NCI-H2081 (cell line): ENCODE measurements at regions not wholly inside any gene's neighbourhood (a gene's known extent, or its start where the extent isn't known, plus 50 kb on each side); places are given as distances from the start of the nearest gene placed in this dataset.

ENCODE experiments used
- DNase-seq, 2 experiments: peaks; one replicate each; lab custom pipeline; 2025; lab: John Stamatoyannopoulos, UW

DNA sequence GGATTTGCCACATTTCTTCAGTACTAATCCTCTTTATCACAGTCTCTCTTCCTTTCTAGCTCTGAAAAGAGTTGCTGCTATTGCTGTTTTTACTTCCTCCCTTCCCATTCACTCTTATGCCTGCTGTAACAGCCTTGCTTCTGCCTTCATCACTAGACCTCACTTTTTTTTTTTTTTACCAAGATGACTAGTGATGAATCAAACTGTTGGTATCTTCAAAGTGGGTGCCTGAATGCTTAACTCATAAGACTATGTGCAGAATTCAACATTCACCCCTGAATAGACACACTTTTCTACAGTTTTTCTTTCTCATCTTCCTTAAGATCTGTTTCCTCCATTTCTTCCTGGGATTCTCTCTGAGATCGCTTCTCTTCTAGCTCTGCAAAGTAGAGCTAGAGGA is 217.2 kb upstream of the HTR2A start:
- DNase-seq = no peak

DNA sequence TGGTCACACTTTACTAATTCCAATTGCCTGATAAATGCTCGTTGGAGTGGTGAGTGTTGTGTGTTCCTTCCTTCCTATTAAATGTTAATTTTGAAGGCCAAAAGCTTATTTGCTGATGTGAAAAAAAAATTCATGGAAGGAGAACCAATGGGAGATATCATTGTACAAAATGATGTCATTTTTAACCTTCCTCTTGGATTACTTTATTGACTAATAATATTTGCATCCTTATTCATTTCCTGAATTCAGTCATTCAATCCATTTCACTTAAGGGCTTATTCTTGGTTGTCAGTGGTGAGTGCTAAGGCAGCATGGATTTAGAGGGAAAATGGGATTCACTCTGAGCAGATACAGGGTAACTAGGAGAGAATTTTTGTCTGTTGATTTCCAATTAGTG is 216.0 kb upstream of the HTR2A start:
- DNase-seq = no peak

- DNase-seq = no peak
Measured at GRCh38 chr13:47112205-47112902, 215.5 kb upstream of the HTR2A start.

GRCh38 chr13:47111499-47111898 is 214.6 kb upstream of the HTR2A start:
- no peak for DNase-seq

DNA sequence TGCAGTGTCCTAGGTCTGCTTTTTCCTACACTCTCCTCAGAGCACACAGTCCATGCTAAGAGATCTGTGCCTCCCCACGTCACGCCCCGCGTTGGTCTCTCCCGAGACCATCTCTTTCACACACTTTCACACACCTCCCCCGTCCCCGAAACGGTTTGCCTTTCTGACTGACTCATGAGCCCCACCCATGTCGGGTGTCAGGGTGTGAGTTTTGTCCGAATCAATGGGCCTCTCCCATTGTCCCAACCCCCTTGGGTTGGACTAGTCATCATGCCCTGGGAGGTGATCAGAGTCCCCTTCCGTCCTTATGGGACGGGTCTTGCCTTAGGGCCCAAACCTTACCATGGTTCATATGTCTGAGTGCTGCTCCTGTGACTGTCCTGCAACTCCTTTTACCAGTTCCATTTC is 214.0 kb upstream of the HTR2A start:
- DNase-seq = no peak

GRCh38 chr13:47110141-47110540 is 213.3 kb upstream of the HTR2A start:
- DNase-seq = no peak

DNA sequence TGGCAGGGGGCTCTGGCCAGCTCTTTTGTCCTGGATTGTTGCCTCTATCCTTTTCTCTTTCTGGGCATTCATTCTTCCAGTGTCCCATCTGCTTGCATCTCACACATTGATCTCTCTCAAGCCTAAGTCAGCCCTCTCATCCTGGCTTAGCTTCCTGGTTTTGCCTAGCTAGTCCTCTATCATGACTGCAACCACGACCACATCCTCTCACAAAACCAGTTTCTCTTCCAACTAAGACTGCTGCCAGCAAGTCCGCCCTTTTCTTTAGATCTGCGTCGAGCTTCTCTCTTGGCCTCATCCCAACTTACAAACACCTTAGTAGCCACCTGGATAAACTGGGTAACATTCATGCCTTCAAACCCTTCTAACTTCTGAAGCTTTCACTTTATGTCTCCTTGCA is 212.2 kb upstream of the HTR2A start:
- no peak for DNase-seq

DNA sequence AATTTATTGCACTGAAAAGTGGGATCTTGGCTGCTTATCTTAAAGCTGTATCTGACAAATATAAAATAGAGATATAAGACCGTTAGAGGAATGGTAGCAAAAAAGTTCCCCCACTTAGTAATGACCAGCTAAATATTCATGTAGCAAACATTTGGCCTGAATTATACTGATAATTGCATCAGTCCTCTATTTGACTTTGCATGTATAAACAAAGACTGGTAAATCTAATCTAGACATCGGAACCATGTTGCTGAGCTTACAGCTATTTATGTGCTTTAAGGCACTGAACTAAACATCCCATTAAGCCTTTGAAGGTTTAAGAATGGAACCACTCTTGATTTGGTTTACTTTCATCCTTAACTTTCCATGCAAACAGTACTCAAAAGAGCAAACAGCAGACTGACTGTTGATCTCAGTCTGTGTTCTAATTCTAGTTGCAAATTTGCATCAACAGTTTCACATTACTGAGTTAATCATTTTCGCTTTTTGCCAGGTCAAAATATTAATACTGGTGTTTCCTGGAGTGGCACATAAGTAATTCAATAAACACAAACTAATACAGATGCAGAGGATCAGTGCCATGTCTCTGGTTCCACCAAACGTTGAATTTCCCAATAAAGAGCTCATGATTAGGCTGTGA is 203.5 kb upstream of the HTR2A start:
- no peak for DNase-seq

GRCh38 chr13:47094734-47095434 is 198.0 kb upstream of the HTR2A start:
- DNase-seq = peak in 1 of 2 experiments; percentile 47

- DNase-seq = no peak
Measured at GRCh38 chr13:47092202-47092601, 195.3 kb upstream of the HTR2A start.

- DNase-seq = no peak
Measured at GRCh38 chr13:47087841-47088240, 191.0 kb upstream of the HTR2A start.

- DNase-seq = no peak
Measured at GRCh38 chr13:47087241-47087640, 190.4 kb upstream of the HTR2A start.

GRCh38 chr13:47085346-47085745 is 188.5 kb upstream of the HTR2A start:
- DNase-seq = no peak

GRCh38 chr13:47081850-47082249 is 185.0 kb upstream of the HTR2A start:
- DNase-seq = no peak

DNA sequence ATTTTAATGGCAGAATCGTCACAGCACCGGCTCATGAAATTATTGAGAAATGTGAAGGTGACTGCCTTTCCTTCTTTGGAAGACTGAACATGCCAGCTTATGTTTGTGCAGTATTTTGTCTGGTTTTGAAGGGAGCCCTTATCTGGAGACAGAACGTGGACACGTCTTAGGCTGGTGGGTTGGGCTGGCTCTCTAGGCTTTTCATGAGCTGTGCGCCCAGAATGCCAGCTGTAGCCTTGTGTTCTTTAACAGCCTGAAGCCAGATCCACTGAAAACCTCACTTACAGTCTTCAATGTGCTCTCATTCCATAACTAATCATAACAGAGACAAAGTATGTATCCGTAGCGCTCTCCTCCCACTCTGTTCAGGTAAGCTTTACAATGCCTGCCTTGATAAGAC is 184.4 kb upstream of the HTR2A start:
- no peak for DNase-seq

- no peak for DNase-seq
Measured at GRCh38 chr13:47080621-47081020, 183.8 kb upstream of the HTR2A start.

DNA sequence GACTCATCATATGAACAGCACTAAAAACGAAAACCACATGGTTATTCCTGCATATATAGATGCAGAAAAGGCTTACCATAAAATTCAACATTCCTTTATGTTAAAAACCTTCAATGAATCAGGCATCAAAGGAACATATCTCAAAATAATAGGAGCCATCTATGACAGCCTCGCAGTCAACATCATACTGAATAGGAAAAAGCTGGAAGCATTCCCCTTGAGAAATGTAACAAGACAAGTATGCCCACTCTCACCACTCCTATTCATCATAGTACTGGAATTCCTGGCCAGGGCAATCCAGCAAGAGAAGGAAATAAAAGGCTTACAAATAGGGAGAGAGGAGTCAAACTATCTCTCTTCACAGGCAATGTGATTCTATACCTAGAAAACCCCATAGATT is 179.6 kb upstream of the HTR2A start:
- DNase-seq = no peak

- DNase-seq = no peak
Measured at GRCh38 chr13:47069133-47069532, 172.3 kb upstream of the HTR2A start.

DNA sequence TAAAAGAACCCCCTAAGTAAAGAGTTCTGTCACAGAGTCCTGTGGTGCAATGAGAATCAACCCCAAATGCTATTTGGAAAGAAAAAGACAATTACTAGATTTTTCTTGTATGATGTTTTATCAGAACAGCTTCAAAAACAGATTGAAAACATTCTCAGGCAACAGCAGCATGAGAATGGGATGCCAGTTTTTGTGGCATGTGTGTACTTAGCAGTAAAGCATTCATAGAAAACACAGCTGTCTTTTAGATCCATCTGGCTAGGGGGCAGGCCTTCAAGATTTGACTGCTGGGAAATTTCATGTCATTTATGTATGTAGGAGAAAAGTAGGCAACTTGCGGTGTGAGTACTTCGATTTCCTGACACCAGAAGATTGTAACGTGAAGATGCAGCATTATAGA is 170.5 kb upstream of the HTR2A start:
- peak in 1 of 2 experiments; percentile 1 for DNase-seq

DNA sequence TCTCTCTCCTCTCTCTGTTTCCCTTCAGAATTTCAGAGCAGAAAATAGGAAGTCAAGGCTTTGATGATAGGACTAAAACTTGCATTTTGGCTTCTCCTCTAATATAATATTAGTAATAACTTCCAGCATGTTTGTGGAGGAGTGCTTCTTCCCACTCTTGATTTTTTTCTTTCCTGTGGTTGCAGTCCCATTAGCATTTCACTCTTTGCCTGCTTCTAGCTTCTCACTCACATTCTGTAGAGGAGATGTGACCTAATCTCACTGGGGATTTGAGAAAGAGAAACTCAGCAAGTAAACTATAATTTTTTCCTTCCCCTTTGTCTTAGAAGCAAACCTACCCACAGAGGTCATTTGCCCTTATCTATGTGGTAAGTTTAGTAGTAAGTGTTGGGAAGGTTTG is 169.4 kb upstream of the HTR2A start:
- no peak for DNase-seq

DNA sequence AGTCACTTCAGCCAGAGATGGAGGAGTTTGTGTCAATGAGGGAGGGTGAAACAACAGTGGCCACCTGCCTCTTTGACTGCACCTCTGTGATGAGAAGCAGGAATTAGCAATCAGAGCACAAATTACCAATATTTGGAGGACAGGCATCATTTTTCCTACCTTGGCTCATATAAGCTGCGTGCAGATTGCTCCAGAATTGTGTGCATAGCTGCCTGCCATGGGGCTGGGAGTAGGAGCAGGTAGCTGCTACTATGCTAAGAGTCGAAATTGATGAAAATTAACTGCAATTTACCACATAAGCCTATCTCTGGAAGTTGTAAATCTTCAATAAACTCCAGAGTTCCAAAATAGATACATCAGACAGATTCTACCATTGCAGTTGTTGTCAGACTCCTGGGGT is 167.5 kb upstream of the HTR2A start:
- DNase-seq = no peak

DNA sequence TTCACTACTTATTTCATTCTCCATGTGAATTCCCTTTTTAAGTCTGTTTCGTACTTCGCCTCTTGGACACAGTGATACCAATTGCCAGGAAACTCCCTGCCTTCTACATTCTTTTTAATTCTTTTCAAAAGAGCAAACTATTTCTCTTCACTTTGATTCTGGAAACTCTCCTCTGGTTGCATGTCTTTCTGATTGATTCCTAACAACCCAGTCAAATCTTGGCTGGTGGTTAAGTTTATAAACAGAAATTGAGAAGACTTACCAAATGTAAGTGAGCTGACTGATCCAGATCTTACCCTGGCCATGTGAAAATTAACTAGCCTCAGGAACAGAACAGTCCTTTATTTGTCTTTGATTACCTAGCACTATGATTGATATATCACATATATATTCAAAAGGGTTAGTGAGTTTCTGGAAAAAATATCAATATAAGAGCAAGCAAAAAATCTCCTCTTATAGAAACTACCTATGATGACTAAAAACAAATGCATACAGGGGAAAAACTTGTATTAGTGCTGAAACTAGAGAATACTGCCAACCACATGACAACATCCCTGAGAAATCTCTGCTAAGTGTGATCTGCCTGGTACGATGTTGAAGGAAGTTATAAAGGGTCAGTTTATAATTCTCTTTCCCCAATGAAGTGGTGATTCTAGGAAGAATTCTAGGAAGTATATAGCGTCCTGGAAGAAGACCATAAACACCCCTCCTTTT is 152.6 kb upstream of the HTR2A start:
- DNase-seq = no peak

- DNase-seq = no peak
Measured at GRCh38 chr13:47046706-47047105, 149.9 kb upstream of the HTR2A start.
